GM19099 (cell line): ENCODE measurements at regions not wholly inside any gene's neighbourhood (a gene's known extent, or its start where the extent isn't known, plus 50 kb on each side); places are given as distances from the start of the nearest gene placed in this dataset.

Source experiments
- POLR2A ChIP-seq: IDR thresholded peaks from 3 replicates; pipeline ENCODE4 v1.6.1; 2011; ENCODE audit warnings: low read depth; ENCODE audit not compliant: insufficient read length; ENCODE audit errors: extremely low read depth

DNA sequence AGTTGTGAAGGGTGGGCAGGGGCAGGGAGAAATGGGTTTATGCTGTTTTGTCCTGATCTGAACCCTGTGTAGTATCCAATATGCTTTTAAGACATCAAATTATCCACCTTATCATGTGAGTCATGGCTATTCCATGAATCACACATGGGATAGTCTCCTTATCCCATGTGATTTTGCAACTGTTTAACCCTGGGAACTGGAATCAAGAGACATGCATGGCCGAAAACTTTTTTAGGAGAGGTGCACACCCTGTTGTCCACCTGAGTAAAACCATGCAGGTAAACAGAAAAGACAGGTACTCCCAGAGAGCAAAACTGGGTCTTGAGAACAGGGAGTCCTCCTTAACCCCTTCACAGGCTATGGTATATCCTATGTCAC, 490.6 kb upstream of the HS6ST1 start:
- no peak for TF ChIP-seq POLR2A

DNA sequence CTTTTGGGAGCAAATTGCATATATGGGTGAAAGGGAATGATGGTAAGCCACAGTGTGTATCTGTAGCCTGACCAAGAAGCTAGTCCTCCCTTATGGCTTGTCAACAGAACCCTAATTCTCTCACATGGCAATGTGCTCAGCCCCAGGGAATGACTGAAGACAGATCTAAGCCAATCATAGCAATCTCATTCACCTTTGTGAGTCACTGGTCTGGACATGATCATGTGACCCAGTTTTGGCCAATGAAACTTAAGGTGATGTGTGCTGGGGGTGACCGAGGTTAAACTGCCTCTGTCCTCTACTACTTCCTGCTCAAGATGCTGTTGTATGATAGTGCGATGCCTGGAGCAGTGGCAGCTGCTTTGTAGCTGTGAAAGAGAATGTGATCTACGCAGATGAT, 491.2 kb upstream of the HS6ST1 start:
- no peak for TF ChIP-seq POLR2A

DNA sequence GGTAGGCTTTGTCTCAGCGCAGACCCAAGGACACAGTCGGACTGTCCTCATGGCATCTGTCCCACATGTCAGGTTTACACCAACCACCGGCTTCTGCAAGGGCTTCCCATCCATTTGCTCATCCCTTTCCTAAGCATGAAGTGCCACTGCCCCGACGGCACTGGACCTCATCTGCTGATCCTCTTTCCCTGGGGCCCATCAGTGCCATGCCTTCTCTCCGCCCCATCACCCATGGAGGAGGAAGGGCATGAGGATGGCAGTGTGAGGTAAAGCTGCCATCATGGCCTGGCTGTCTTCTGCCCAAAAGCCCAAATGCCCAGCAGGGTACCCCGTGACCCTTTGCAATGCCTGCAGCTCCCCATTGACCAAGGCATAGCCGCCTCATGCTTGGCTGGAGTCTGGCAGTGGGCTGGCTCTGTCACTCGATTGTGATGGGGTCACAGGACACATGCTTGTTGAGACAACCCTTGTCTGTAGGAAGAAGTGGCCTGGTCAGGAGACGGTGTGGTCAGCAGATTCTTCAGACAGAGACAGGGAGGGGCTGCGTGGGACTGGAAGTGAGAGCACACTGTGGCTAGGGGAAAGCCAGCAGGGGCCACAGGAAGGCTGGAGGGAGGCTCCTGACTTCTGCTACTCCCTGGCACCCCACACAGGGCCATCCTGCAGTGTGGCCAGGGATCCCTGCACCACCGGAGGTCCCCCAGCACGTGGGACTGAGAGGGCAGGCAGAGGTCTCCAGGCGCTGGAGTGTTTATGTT, 493.7 kb upstream of the HS6ST1 start:
- TF ChIP-seq POLR2A = no peak

DNA sequence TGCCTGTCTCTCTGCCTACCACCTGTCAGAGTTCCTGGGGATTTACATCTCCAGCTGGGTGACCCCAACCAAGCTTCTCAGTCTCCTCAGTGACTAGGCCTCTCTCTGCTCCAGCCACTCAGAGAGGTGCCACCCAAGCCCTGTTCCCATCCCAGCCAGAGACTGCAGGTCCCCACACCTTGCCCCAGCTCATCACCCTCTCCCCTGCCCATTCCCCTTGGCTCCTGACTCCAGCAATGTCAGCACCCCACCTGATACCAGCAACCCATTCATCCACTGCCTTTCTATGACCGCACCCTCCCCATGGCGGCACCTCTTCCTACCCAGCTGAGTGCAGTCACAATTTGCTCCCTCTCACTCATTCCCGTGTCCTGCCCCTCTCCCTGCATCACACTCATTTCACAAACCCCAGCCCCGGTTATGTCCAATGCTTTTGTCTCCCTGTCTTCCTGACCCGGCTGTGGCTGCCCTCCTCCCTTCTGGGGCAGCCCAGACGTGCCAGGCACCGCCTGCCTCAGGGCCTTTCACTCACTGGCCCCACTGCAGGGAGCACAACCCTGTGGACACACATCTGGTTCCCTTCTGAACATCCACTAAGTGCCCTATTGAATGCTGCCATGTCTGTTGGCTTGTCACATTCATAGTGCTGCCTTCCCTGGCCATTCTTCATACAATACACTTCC, 494.8 kb upstream of the HS6ST1 start:
- TF ChIP-seq POLR2A = no peak

DNA sequence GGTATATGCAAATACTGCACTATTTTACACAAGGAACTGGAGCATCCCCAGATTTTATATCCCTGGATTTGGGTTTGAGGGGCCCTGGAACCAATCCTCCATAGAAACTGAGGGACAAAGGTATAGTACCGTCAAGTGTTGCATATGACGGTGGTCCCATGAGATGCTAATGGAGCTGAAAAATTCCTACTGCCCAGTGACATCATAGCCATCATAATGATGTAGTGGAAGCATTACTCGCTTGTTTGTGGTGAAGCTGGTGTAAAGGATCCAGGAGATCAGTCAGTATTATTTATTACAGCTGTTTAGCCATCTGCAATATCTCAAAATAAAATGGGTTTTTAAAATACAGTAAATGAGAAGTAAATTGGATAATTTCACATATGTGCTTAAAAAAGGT, 496.6 kb upstream of the HS6ST1 start:
- no peak for TF ChIP-seq POLR2A

DNA sequence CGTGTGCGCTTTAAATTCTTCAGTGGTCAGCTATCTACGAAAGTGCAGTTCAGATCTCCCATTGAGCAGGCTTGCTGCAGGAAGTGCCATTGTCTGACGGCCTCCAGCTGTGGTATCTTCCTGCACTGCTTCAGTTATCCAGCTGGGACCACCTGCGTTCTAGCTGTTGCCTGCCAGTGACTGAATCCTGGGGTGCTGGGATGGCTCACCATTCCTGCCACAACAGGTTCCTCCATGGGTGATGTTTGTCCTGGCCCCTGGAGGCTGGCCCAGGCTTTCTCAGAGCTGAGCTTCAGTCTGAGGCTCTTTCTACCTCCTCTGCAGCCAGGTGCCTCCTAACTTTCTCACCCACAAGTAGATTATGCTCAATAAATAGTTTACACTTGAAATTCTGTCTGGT, 498.5 kb upstream of the HS6ST1 start:
- TF ChIP-seq POLR2A = no peak

DNA sequence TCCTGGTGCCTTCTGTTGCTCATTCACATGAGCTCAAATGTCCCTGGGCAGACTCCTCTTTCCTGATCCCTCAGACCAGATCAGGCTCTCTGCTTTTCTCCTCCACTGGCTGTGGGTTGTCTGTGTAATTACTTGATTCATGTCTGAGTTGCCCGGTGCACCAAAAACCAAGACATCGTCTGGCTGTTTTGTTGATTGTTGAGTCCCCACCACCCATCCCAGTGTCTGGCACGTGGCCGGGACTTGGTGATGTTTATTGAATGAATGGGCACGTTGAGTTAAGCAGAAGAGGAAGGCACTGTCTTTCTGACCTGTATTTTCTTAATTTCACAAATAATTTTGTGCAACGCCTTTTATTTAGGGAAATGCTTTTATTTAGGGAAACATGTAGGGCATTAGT, 499.1 kb upstream of the HS6ST1 start:
- TF ChIP-seq POLR2A = no peak

DNA sequence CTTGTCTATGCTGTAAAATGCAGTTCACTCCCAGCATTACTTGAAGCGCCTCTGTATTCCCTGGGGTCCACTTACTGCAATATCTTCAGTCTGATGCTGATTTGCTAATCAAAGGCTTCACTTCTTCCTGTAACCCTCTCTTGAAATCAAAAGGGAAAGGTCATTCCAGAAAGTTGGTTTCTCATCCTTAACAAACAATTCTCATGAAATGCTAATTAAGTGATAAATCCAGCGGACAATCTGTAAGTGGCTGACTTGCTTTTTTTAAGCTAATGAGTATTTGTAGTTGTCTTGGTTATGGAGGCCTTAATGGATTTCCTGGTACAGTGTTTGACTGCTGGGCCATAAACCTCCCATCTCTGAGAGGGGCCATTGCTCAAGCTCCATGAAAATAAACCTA, 499.6 kb upstream of the HS6ST1 start:
- TF ChIP-seq POLR2A = no peak

DNA sequence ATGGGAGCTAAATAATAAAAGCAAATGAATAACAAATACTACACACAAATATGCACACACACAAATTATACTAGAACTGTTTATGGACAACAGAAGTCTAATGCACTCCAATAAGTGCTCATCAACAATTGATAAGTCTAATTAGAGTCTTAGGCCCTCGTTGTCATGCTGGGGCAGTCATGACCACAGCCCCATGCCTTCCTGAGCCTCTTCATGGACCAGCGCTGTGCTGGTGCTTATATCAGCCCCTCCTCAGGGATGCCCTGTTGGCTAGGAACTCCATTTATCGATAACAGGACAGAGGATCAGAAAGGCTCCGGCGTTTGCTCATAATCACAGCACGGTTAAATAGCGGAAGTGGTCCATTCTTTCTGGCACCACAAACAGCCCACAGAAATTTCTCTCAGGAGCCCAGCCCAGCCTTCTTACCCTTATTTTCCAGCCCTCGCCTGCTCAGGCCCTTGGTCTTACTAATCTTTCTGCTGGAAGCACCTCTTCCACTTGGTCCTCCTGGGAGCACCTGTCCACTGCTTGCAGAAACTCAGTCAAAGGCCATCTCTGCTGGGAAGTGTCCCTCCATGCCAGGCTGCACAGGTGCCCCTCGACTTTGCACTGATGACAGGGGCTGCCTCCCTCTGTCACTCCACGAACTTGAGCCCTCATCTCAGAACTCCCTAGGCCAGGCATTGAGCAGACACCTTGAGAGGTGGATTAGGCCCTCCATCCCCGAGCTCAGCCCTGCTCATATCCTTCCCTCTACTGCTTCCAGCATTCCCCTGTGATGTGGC, 500.2 kb upstream of the HS6ST1 start:
- no peak for TF ChIP-seq POLR2A

DNA sequence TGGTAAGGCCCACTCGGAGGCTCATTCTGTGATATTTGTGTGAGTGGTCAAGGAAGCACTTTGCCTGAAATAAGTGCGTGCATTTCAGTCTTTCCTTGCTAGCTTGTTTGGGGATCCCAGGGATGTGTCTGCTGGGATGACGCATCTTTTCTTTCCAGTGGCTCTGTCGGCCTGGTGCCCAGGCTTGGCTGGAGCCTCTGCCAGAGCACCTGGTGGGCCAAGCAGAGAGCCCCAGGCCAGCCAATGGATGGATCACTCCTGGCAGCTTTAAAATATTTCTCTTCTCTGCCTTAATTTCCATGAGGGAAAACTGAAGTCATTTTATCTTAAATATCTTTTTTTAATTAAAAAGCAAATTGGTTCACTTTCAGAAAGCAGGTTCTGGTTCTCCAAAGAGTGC, 501.8 kb upstream of the HS6ST1 start:
- TF ChIP-seq POLR2A = no peak

DNA sequence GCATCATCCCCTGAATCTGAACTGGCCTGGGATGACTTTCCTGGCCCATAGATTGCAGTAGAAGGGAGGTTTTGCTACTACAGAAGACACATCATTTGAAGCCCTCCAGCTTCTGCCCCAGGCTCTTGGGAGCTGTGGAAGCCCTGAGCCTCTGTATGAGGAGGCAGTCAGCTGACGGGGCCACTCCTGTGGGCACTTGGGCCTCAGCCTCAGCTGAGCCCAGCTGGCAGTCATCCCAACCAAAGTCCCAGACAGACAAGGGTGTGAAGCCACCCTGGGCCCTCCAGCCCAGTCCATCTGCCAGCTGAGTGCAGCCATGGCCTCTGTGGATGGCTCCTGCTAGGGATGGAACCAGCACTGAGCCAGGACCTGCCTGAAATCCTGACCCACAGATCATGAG, 502.3 kb upstream of the HS6ST1 start:
- TF ChIP-seq POLR2A = no peak

DNA sequence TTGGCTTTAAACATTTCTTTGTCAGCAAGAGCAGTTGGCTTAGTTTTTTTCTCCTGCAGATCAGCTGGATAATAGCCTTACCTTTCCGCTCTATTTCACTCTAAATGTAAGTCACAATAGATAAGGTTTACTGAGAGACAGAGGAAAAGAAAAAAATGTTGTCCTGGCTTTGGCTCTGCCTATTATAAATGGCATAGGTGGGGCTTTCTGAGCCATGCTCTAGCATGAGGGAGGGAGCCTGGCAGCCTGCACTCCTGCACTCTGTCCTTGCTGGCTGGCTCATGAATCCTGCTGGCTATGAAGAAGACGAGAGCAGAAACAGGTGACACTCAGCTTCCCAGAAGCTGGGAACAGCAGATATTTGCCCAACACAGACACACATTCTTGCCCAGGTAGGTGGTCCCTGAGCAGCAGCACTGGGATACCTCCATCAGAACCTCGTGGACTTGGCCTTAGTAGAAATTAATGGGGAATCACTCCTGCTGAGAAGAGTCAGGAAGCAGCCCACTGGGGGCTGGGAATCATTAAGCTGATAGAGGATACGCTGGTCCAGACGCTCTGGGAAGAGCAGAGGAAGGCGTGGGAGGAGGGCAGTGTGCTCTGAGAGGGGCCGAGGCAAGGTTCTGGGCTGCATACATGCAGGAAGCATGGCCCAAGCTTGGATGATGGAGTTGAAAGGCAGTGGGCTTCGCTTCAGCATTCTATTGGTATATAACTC, 514.4 kb upstream of the HS6ST1 start:
- TF ChIP-seq POLR2A = no peak

DNA sequence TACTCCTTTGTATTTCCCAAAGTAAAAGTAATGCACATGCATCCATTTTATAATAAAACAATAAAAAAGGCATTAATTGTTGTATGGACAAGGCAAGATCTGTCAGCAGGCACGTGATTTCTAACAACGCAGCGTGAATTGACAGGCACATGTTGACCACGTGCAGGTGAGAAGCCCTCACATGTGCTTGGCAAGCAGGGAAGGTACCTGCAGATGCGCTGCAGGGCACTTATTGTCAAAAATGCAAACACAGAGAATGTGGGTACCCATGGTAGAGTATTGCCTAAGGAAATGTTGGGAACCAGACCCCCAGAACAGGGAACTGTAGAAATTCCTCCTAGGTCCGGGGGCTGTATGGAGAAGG, 515.0 kb upstream of the HS6ST1 start:
- TF ChIP-seq POLR2A = no peak

DNA sequence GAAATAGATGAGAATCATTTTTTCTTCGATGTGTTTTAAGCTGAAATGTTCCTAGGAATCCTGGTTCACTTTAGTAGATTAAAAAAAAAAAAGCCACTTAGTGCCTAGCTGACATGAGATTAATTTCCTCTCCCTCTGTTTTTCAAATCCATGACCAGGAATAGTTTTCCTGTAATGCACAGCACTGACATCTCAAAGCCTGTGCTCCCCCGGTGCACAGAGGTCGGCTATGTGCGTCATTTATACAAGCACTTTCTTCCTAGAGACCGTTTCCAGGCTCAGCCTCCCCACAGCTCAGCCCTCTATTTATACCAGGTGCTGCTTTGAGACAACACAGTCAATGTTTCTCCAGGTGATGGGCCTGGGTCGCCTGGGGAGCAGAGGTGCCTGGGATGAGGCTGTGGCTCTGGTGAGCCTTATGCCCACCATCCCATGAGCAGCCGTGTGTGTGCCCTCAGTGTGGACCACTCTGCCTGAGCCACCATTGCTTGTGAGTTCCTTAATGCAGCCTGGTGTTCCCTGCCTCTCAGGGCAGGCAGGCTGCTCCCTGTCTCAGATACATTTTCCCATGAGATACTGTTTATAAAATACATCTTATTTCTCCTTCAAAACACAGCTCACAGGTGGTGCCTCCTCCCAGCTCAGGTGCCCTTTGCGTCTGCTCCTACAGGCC, 515.7 kb upstream of the HS6ST1 start:
- no peak for TF ChIP-seq POLR2A

DNA sequence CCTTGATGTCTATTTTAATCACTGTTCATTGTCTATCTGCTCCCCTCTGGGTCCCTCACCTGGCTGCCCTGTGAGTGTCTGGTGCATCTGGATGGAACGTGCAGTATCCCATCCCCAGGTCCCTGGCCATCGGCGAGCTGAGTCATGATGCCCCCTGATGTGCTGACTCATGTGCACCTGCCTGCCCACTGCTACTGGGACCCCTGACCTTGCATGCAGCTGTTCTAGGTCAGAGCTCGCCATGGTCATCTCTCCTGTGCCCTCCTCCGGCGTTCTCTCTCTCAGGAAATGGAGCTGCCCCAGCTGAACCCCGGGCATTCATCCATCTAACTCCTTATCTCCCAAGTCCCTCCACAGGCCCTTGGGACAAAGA, 516.2 kb upstream of the HS6ST1 start:
- TF ChIP-seq POLR2A = no peak

DNA sequence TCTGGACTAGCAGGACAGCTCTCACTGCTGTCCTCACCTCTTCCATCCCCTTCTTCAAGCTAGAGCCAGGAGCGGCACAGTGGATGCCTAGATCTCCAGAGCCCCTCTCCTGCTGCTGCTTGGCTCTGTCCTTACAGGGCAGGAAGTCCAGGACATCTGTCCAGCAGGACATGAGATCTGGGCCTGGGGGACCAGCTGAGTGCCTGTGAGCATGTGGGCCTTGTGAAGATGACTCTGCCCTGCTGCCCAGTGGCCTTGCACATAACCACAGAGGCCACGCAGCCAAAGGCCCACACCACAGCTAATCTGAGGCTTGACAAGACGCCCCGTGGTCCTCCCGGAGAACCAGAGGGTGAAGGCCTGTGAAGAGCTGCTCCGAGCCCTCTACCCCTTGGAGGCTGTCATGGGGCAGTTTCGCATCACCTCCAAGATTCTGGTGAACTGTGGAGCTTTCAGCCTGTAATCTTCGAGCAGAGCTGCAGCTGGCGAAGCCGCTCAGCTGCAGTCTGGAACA, 516.7 kb upstream of the HS6ST1 start:
- no peak for TF ChIP-seq POLR2A
